HCEC 1CT (cell line): ENCODE measurements at regions not wholly inside any gene's neighbourhood (a gene's known extent, or its start where the extent isn't known, plus 50 kb on each side); places are given as distances from the start of the nearest gene placed in this dataset.
"Not testable (repeated sequence)": the region's sequence is repeated elsewhere in the genome, so short reads cannot be mapped to it uniquely, and the experiment has no call there.

ENCODE experiments used
- DNase-seq: peaks from one replicate; pipeline ENCODE4 v3.0.0-alpha.2; 2017

DNA sequence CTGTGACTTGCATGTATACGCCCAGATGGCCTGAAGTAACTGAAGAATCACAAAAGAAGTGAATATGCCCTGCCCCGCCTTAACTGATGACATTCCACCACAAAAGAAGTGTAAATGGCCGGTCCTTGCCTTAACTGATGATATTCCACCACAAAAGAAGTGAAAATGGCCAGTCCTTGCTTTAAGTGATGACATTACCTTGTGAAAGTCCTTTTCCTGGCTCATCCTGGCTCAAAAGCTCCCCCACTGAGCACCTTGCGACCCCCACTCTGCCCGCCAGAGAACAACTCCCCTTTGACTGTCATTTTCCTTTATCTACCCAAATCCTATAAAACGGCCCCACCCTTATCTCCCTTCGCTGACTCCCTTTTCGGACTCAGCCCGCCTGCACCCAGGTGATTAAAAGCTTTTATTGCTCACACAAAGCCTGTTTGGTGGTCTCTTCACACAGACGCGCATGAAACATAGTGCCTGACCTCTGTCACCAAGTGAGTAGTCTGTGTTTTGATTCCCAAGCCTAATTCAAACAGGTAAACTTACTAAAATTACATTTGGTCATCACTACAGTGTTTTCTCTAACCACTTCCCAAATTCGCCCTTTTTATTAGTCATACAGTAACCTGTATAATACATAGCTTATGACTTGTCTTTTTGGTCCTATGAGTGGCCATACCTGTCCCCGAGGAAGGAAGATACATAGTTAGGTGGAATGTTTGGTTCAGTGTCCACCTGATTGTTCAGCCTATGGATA is 140.7 kb upstream of the PROK2 start:
- not testable (repeated sequence) for DNase-seq

DNA sequence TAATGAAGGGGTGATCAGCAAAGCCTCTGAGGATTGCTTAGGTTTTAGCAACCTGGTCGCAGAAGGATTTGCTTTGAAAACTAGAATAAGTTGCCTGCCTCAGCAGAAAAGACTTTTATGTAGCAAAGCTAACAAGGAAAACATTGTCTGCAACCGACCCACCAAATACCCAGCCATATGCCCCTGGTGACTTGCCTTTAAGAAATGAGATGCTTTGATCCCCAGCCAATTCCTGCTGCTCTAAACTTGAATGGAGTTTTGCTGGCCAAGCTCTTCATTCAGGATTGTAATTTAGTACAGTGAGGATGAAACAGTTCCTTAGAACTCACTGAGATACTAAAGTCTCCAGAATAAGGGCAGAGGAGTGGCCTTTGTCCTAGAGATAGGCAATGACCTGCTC is 139.8 kb upstream of the PROK2 start:
- DNase-seq, result no peak

DNA sequence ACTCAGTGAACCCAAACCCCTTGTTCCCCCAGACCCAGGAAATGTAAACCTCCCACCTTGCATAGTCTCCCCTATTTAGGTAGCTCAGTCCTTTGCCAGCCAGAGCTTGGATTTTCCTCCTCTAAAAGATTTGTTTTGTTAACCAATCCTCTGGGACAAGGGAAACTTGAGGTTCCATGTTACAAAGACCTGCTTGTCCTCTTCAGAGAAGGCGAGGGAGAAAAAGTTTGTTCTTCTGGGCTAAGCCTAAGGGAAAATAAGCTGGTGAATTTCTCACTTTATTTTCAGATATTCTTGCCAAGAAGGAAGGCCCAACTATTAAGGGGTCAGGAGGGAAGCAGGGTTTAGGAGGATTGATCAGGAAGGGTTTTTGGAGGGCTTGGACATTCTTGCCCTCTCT is 136.1 kb upstream of the PROK2 start:
- no peak for DNase-seq

DNA sequence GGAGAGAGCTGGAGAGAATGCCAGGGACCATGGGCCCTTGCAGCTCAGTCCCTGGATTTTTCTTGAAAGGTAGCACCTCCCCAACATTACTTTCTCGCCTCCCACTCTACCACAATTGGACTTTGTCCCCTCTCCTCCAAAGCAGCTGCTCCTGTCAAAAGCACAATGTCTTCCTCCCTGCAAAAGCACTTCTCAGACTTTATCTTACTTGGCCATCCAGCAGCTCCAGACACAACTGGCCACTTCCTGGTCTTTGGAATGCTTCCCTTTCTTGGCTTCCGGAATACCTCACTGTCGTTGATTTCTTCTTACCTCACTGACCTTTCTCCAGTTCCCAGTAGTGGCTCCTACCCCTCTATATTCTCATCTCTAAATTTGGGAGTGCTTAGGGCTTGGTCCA is 134.6 kb upstream of the PROK2 start:
- no peak for DNase-seq

DNA sequence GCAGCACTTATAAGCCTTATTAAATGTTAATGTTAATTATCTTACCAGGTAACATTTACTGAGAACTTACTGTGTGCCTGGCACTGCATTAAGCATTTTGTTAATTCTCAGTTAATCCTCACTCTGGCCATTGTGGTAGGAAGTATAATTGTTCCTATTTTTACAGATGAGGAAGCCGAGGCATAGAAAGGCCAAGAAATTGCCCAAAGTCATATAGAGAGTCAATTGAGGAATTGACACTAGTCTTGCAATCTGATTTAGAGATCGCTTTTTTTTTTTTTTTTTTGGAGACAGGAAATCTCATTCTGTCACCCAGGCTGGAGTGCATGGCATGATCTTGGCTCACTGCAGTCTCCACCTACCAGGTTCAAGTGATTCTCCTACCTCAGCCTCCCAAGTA is 132.6 kb upstream of the PROK2 start:
- no peak for DNase-seq

DNA sequence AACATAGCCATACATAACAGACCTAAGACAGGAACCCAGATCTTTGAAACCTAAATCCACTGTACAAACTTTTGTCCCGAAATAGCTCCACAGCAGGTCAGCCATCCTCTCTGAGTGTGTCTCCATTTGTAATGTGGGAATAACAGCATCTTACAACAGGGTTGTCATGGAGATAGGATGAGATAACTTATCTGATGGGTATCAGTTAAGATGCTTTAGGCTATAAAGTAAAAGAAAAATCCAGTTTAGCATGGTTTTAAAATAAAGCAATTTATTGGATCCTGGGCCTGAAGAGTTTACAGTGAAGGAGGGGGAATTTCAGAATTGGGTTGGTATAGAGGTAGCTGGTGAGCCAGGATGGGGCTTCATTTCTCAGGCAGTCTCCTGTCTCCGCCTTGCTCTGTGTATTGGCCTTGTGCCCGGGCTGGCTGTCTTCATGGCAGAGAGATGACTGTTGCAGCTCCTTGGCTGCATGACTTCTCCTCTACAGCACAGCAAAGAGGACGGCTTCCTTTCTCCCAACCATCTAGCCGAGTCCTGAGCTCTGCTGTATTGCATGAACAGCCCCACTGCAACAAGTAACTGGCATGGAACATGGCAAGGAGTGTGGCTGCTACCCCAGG is 131.9 kb upstream of the PROK2 start:
- DNase-seq, result peak; percentile 41

DNA sequence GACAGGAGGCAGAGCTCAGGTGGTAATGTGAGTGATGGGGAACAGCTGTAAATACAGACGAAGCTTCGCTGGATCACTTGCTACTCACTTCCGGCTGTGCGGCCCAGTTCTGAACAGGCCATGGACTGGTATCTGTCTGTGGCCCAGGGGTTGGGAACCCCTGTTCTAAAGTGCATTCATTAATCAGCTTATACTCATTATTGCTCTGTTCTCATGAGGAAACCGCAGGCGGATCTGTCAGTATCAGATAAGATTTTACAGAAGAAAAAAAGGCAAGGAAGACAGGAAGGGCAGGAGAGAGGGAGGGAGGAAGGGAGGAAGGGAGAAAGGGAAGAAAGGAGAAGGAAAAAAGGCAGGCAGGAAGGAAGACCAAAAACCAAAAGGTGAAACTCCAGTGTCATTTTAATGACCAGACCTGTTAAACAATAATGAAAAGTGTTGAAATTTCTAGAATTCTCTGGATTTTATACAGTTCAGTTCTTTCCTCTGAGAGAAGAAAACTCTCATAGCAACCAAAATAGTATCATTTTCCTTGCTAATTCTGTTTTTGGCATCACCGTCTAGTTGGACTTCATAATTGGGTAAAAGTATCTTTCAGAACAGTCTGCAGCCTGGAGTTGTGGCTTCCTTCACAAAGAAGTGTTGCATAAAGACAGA is 128.0 kb upstream of the PROK2 start:
- DNase-seq, result no peak

DNA sequence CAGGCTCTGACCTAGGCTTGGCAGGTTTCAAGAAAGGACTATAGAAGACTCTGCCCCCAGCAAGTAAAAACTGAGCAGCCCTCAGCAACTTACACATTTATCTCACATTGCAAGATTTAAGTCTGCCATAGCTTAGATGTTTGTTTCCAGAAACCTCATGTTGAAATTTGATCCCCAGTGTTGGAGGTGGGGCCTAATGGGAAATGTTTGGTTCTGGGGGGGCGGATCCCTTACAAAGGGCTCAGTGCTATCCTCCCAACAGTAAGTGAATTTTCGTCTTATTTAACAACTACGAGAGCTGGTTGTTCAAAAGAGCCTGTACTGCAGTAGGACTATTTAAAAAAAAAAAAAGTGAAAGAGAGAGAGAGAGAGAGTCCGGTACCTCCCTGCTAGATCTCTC is 125.2 kb upstream of the PROK2 start:
- DNase-seq, result no peak

DNA sequence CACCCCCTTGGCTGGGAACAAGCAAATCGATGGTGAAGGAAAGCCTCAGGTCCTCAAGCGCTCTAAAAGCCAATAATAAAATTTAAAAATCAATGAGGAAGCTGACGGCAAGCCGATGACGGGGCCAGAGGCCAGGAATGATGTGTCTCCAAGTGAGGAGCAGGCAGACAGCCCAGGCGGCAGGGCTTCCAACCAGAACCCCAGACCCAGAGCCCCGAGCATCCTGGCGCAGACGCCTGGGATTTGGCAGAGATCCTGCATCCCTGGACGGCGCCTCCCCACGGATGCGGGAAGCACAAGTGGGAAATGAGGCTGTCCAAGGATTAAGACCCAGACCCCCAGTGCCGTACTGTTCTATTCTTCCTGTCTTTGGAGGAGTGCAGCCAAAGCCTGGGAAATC is 123.0 kb upstream of the PROK2 start:
- DNase-seq, result no peak

DNA sequence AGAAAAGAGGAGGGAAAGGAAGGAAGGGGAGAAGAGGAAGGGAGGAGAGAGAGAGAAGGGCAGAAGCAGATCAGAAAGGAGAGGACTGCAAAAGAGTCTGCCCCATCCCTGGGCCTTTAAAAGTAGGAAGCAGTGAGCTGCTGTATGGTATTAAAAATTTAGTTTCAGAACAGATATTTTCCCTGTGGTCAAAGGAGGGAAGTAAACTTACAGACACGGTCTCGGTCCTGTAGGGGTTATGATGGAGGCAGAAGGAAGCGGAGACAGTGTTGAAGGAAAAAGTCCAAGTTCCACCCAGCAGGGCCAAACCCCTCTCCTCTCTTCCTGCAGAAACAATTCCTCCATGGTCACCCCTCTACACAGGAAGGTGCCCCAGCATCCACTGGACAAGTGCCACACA is 122.0 kb upstream of the PROK2 start:
- DNase-seq, result no peak

DNA sequence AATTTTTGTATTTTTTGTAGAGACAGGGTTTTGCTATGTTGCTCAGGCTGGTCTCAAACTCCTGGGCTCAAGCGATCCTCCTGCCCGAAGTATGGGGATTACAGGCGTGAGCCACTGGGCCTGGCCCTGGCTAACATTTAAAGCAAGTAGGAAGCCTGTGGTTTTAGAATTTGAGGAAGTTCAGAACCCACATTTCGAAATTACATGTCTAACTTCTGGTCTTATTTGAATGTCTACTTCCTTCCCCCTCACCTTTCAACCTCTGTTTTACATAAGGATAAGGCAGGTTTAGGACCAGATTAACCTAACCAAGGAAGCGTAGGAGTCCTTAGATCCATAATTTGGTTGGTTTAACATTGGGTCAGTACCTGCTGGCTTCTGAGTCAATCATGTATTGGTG is 120.5 kb upstream of the PROK2 start:
- no peak for DNase-seq

DNA sequence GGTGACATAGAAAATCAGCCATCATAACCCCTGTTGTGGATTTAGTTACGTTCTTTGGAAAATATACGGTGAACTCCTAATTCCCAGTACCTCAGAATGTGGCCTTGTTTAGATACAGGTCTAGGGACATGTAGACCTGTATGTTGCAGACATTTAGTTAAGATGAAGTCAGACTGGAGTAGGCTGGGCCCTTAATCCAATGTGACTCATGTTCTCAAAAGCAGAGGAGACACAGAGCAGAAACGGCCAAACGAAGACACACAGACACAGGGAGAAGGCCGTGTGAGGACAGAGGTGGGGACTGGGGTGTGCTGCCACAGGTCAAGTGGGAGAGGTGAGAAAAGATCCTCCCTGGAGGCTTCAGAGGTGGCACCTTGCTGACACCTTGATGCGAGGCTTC is 119.0 kb upstream of the PROK2 start:
- DNase-seq, result peak; percentile 17

DNA sequence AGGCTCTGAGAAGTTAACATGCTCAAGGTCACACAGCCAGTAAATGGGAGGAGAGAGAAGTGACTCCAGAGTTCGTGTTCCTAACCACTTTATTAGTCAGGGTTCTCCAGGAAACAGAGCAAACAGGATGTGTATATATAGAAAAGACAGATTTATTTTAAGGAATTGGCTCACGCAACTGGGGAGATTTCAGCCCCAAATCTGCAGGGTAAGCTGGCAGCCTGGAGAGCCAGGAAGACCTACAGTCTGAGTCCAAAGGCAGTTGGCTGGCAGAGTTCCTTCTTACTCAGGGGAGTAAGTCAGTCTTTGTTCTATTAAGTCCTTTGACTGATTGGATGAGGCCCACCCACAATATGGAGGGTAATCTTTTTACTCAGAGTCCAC is 118.2 kb upstream of the PROK2 start:
- DNase-seq, result peak; percentile 67

DNA sequence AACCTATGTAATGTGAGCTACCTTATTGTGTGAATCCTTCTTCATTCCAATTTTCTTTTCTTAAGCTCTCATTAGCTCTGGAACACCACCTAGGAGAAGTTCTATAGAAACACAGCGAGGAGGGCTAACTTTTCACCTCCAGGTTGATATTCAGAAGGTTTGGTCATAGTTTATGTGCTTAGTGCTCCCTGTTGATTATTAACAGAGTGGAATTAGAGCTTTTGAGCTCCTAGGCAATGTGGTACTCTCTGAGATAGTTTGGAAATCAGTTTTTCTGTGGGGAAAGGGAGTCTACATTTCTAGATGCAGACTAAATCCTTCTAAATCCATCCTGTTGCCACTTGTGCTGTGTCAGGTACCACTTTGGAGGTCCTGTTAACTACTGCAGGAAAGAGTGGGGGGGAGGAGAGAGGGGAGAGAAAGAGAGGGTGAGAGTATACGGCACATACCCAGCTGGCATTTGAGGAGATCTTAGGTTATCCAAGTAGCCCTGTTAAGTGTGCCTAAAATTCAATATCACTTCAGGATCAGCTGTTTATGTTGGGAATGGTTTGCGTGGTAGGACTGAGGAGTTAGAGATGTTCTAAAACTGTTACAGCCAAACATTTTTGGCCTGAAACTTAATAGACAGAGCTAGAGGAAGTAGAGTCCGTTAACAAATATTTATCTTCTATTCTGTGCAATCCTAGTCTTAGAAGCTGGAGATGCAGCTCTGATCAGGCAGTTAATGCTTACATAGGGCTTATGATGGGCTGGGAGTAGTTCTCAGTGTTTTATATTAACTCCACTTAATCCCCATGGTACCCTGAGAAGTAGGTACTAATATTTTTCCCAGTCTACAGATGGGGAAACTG is 117.5 kb upstream of the PROK2 start:
- DNase-seq, result no peak

DNA sequence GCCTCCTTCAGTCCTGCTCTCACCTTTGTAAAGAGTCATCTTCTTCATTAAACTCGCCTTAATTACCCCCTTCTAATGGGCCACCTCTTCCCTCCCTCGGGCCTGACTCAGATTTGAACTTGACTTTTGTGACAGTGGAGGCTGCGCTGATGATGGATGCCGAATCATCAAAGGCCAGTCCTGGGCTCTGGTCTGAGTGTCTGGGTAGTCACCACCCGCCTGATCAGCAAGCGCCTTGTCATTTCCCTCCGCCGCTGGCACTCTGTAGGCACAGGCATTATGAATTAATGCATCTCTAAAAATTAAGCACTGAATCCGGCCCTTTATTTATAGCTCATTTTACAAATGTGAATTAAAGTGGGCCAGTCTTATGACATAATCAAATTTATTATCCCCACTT is 116.7 kb upstream of the PROK2 start:
- DNase-seq, result peak; percentile 11

DNA sequence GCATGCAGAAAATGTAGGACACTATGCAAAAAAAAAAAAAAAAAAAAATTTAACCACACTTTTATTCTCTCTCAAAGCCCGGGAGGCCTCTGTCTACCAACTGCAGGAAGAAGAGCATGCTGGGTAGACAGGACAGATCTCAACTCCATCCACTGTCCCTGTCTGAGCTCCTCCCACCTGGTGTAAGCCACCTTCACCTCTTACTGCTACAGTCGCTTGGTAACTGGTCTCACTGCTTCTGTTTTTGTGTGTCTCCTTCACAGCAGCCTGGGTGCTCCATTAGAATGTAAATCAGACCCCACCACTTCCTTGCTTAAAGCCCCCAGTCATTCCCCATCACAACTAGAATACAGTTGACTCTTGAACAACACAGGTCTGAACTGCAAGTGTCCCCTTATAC is 115.1 kb upstream of the PROK2 start:
- no peak for DNase-seq

DNA sequence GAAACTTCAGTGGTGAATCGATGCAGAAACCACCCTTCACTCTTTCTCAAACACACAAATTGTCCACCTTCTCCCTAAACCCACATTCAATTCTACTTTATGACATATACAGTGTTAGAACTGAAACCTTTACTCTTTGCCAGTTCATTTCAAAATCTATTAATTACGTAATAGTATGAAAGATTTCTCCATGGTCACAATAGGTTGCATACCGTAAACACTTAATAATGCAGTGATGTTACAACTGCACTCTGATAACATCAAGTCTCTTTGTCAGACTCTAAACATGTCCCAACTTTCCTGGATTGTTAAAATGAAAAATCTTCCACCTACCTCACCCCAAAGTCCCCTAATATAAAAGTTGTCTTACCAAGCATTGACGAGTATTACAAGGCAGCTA is 111.8 kb upstream of the PROK2 start:
- DNase-seq, result no peak

DNA sequence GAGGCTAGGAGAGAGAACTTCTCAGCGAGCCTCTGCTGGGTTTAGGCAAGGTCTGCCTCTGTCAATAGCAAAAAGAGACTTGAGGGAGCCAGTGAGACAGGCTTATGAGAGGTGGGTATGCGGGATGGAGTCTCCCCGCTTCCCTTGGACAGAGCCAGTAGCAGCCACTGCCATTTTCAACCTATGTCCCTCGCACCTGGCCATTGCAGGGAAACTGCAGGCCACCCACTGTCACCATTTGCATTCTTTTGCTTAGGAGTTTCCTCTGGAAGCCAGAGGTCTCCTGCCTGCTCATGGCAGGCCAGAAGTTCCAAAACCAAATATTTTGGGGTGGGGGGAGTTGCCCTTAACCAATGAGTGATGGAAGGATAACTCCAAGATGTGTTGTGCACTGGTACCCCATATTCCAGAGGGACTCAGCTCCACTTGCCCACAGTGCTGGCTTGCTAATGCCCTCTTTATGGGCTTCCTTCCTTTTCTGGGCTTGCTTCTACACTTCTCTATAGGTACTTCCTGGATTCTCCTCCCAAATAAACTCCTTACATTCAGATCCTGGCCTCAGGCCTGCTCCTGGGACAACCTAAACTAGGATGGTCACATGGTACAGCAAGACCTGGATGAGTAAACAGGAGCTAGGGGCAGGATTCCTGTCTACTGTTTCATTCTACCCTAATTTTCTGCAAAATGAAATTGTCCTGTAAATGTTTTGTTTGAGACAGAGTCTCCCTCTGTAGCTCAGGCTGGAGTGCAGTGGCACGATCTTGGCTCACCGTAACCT is 108.9 kb upstream of the PROK2 start:
- no peak for DNase-seq

DNA sequence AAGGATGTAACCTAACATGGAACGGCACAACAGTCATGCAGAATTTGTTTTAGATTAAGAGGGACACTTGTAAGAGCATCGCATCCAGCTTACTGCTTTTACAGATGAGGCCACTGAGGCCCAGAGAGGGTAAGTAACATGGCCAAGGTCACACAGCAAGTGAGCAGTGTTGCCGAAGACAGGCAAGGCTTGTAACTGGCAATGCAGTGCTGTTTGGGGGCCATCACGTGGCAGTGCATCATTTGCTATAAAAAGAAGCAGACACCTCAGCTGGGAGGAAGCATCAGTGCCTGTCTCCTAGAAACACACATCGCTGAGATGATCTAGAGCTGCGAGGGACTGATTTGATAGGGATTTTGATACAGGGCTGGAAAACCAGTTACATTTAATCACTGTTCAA is 108.2 kb upstream of the PROK2 start:
- DNase-seq, result no peak

DNA sequence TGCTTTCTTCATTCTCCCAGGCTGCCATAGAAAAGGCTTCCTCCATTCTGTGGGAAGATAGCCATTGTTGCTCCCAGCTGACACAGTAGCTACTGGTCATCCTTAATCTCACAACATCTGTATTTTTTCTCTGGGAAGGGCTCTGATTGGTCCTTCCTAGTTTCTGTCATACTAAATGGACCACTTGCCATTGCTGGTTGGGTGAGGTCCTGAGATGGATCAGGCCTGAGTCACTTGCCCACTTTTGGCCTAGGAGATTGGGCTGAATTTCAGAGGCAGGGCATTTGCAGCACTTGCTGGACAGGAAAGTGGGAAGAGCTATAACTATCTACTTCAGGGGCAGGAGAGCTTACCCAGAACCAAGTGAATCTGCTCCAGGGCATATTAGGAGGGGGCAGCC is 106.5 kb upstream of the PROK2 start:
- peak; percentile 2 for DNase-seq

DNA sequence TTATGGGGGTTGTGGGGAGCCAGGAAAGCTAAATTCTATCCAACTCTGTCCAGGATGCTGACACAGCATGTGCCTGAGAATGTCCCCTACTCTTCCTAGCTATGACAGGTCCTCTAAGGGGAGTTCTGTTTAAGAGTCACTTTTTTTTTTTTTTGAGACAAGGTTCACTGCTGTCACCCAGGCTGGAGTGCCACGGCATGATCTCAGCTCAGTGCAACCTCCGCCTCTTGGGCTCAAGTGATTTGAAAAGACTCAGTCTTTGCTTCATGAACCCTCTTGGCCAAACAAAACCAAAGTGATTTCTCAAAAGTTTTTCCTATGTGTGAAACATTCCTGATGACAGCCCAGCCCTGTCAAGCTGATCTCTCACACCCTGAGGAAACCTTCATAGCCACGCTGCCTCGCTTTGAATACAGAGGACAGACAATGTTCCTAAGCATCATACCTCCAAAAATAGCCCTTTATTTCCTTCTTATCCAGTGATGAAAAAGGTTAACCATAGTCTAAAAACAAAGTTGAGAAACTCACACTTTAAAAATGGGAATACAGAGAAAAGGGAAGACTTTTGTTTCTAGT is 105.5 kb upstream of the PROK2 start:
- no peak for DNase-seq

DNA sequence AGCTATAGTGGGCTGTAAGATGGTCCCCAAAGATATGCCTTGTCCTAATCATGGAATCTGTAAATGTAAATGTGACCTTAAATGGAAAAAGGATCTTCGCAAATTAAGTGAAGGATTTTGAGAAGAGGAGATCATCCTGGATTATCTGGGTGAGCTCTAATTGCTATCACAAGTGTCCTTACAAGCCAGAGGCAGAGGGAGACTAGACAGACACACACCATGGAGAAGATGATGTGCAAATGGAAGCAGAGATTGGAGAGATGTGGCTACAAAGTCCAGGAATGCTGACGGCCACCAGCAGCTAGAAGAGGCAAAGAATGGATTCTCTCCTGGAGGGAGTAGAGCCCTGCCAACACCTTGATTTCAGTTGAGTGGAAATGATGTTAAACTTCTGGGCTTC is 102.3 kb upstream of the PROK2 start:
- no peak for DNase-seq
